HT-29 (cell line): ENCODE measurements at regions not wholly inside any gene's neighbourhood (a gene's known extent, or its start where the extent isn't known, plus 50 kb on each side); places are given as distances from the start of the nearest gene placed in this dataset.
A peak's percentile ranks its signal among the peaks of the same experiment; 100 is the strongest.

Experiments used
- DNase-seq: peaks from one replicate; pipeline ENCODE4 v3.0.0-alpha.2; 2015; ENCODE audit warnings: low spot score

DNA sequence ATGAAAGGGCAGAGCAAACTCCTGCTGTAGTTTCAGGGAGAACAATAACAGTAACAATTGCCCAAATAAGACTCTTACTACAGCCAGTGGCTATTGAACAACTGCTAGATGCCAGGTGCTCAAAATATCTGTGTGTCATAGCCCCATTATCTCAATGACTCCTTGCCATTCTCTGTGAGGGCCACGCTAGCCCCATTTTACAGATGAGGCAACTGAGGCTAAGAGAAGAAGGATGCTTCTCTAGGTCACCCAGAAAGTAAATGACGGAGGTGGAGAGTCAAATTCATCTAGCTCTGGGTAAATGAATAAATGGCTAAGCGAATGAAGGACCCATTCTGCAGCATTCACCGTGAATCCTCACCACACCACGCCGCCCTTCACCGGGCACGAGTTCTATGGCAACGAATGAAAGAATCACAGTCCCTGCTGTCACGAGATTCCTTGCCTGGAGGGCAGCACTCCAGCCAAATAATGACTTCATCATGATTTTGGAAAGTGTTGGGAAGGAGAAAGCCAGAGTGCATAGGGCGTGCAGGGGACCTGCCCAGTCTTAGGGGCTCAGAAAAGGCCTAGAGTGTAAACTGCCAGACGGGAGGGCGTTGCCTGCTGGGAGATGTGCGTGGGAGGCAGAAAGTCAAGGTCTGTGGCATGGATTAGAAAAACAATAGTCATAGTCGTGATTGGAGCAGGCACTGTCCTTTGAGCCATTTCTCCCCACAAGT is 147.2 kb downstream of the C9orf50 start:
- no peak for DNase-seq

DNA sequence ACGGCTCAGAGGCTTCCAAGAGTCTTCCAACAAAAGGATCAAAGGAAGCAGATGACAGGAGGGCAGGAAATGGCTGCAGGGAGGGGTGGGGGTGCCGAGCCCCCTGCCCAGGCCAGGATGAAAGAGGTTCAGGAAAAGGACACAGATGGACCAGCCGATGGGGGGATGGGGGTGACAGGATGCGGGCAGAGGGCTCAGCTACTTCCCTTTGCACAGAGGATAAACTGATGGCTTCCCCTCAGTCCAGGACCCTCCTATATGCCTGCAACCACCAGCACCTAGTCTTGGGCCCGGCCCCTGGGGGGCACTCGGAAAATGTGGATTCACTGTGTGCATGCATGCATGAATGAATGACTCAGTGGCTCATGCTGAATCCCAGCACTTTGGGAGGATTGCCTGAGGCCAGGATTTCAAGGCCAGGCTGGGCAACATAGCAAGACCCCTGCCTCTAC is 148.2 kb downstream of the C9orf50 start:
- DNase-seq: no peak

DNA sequence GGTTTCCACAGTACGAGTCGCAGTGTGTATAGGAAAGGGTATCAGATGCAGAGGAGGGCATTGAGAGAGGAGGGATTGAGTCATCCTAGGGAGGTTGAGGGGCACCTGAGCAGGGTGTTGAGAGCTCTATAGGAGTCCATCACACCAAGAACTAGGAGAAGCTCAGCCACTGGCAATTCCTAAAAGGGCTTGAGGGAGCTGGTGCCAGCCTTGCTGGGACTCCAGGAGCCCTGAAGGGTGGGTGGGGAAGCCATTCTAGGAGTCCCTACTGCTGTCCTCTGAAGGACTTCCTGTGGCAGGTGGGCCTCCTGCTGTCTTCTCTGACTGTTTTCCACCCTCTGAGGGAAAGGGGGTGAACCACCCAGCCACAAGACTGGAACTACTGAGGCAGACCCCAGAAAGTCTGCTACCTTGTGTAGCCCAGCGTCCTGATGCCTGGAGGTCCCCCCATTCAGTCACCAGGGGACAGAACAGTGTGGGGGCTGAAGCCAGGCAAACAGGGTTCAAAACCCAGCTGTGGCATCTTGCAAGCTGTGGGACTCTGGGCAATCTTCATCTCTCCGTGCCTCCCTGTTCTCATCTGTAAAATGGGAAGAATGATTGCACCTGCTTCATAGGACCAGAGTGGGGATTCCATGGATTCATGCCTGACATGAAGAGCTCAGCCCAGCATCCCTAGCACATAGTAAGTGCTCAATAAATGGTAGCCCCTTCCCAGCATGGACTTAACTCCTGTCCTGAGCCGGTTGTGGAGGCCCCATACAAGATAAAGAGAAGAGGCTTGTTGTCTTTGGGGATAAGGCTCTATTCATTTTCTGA is 149.5 kb downstream of the C9orf50 start:
- DNase-seq: no peak

DNA sequence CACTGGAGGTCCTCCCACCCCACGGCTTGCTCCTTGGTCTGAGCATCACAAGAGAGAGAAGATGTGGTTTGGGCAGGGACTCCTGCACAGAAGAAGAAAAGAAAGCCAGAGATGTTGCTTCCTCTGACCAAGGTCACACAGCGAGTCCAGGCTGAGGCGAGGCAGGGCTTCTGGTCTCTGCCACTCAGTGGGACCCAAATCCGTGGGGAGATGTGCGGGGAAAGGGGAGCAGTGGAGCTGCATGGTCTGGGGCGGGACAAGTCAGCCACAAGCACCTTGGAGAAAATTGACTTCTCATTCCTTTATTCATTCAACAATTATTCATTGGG is 150.9 kb downstream of the C9orf50 start:
- DNase-seq: no peak

DNA sequence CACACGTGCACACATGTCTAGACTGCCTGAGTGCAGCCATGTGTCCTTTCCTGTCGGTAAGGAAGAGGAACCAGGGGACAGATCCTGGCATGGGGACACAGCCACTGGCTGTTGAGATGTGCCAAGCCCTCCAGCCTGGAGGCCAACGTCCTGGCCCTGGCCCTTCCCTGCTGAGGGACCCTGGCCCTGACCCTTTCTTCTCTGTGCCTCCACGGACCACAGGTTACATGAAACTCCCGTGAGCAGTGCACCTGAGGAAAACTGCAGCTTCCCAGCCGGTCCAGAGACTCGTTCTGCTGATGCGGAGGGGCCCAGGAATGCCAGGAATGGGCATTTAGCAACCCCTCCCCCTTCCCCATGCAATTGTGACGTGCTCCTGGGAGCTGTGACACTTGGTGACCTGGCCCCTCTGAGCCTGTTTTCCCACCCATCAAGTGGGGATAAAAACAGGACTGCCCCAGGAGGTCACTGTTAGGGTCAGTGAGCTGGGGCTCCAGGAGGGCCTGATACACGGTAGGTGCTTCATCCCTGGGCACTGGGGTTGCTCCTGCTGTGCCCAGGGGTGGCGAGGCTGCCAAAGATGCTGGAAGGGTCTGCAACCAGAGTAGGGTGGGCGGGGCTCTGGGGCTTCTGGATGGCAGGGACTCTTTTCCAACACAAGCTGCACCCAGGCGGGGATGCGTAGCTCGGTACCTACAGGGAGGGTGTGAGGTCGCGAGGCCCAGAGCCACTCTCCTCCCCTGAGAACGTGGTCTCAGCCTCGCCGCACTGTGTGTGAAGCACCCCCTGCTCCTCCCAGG is 151.5 kb downstream of the C9orf50 start:
- no peak for DNase-seq

DNA sequence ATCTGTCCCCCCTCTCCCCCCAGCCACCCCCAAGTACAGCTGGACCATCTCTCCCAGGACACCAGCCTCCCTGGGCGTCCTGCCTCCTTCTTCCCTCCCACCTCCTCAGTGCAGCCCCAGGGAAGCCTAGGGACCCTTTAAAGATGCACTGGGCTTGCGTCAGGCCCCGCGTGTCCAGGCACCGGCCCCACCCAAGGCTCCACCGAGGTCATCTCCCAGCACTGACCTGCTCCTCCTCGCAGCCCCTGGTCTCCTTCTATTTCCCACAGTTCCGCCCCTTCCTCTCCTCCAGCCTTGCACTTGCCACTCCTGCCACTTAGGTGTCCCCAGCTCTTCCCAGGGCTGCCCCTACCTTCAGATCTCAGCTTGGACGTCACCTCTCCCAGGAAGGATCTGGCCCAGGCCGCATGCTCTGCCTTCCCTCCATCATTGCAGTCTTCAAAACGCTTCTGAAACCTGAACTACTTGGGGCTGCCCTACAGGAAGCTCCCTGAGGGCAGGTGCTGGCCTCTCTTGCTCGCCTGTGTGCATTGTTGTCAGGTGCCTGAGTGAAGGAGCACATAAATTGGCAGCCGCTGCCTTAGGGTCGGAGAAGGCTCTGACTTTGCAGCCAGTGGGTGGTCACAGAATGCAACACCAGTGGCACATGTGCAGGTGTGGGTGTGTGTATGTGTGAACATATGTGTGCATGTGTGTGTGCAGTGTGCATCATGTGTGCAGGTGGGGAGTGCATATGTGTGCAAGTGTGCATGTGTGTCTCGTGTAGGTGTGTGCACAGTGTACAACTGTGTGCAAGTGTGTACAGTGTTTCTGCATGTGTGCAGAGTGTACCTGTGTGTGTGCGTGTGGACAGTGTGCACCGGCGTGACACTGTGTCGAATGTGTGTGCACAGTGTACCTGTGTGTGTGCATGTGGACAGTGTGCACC is 152.9 kb downstream of the C9orf50 start:
- no peak for DNase-seq

DNA sequence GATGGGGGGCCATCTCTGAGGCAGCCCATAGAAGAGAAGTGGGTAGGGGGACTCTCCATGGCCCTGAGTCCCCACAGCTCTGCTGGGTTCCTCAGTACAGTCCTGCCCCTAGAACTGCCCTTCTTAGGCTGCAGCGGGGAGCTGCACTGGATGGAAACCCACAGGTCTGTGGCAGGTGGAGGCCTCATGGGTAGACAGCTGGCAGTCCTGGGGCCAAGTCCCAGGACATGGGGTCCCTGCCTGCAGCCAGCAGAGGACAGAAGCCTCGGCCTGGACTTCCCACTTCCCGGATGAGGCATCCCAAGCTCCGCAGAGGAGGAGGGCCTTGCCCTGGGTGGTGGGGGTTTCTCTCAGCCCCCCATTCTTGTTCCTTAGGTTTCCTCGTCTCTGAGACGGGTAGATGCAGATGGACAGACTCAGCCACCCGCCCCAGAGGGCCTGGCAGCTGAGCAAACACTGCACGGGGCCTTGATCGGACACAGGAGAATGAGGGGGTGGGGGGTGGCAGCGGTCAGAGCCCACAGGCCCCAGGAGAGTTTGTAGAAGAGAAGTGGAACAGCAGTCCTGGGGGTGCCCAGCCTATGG is 153.8 kb downstream of the C9orf50 start:
- DNase-seq: no peak

DNA sequence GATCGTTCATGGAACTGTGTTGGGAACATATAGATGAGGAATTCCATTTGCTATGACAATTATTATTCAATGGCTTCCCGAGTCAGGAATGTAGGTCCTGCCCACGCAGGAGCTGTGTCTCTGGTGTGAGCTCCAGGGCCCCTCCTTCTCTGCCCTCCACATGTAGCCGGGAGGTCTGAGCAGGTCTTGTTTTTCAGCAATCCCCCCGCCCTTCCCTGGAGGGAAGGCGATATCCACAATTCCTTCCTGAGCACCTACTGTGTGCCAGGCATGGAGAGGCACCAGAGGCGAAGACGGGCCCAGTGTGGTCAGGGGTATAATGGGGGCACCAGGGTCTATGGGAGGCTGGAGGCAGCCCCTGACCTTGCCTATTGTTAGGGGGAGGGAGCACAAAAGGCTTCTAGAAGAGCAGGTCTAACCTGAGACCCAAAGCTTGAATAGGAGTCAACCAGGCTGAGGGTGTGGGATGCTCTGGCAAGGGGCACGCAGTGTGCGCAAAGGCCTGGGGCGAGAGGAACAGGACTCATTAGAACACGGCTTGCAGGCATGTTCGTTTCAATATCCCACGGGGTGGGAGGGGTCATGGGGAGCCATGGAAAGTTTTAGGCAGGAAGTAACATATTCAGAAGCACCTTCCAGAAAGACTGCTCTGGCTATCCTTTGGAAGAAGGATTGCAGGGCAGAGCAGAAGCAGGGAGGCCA is 154.9 kb downstream of the C9orf50 start:
- no peak for DNase-seq

DNA sequence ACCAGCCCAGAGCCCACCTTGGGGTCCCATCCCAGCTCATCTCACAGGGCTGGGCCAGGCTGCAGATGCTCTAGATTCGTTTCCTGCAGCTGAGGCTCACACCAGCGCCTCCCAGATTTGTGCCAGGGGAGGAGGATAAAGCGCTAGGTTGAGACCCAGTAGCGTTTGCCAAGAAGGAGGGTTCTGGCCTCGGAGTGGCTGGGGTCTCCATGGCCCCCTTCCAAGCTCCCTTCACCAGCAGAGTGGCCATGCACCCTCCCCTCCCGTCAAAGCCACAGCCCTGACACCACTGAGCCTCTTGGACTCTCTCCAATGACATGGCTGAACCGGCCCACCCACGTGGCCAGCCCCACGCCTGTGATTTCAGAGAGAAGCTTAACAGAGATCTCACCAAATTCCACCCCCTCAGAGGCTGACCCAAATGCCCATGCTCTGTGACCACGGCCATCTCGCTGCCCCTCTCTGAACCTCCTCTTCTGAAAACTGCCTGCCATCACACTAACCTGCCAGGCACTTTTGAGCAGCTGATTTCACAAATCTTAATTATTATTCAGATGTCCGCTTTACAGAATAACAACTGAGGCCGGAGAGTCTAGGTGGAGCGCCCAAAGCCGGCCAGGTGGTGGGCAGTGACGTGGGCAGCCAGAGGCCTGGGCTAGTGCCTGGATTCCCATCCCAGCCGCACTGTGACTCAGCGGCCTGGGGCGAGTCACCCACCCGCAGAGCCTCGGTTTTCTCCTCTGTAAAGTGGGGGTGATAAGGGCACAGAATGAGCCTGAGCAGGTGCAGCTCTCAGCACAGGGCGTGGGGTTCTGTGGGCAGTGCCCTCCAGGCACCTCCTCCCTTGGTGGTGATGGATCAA is 155.7 kb downstream of the C9orf50 start:
- DNase-seq: no peak

DNA sequence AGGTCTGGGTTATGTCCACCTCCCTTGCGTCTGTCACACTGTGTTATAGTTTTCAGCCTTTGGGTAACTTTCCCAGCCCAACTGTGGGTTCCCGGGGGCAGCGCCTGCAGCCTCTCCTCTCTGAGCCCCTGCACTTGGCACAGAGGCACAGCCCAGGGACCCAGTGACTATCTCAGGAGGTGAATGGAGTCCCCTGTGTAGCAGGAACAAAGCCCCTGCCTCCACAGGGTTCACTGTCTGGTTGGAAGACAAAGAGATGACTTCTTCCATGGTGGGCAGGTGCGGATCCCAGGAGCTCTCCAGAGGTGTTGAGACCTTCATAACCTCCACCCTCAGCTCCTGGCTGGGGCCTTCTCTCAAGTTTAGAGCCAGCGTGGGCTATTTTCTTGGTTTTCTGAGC is 156.9 kb downstream of the C9orf50 start:
- DNase-seq: no peak

DNA sequence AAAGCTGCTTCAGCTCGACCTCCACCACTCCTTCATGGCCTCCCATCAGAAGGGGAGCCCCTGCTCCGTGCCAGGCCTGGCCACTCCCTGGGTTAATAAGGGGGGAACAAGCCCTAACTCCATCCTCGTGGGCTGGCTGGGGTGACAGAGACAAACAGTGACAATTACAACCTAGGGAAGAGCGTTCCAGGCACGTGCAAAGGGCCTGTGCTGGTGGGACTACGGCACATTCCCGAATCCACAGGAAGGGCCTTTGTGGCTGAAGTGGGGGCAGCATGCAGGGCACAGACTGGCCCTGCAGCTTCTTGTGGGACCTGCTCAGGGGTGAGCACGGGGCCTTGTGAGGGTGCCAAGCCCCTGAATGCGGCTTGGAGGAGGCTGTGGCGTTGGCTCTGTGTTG is 157.4 kb downstream of the C9orf50 start:
- DNase-seq: no peak

DNA sequence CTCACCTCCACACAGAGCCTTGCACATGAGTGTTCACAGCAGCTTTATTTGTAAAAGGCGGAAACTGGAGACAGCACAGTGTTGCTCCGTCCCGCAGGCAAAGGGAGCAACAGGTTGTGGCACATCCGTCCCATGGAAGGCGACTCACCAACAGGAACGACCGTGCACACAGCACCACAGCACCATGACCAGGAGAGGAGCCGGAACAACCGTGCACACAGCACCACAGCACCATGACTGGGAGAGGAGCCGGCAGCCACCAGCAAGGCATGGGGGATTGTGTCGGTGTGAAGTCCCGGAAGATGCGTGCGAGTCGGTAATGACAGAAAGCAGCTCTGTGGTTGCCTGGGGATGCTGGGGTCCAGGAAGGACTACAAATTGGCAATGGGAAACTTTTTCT is 158.5 kb downstream of the C9orf50 start:
- no peak for DNase-seq

DNA sequence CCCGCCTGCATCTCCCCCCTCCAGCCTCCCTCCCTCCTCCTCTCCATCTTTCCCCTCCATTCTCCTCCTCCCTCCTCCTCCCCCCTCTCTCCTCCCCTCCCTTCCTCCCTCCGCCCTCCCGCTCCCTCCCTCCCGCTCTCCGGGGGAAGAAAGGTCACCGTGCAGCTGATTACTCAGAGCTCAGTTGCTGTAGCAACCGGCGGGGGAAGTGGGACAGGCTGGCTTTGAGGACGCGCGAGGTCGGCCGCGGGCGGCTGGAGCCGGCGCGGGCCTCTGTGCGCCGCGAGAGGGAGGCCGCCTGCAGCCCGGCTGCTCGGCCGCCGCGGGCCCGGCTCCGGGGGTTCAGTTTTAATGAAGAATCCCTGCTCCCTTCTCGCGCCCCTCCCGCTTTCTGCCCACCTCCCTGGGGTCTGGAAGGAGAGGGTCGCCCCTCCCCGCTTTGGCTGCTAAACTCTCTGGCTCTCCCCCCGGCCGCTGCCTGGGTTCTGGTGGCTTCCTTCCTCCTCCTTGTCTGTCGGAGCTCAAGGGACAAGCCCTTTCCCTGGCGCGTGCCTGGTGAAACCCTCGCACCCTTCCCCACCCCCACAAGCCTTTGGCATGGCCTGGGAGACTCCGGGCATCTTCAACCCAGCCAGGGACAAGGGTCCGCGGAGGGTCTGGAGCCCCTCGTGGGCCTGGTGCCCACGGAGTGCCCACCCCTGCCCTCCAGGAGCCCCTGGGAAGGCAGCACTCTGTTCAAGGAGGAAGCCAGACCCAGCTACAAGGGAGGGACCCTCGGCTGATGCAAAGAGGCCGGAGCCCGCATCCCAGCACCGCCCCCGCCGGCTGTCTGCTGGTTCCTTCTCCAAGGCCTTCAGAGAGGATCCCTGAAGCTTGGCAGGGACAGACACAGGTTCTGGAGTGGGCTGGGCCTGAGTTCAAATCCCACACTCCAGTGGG is 160.3 kb downstream of the C9orf50 start:
- DNase-seq: peak; percentile 96

DNA sequence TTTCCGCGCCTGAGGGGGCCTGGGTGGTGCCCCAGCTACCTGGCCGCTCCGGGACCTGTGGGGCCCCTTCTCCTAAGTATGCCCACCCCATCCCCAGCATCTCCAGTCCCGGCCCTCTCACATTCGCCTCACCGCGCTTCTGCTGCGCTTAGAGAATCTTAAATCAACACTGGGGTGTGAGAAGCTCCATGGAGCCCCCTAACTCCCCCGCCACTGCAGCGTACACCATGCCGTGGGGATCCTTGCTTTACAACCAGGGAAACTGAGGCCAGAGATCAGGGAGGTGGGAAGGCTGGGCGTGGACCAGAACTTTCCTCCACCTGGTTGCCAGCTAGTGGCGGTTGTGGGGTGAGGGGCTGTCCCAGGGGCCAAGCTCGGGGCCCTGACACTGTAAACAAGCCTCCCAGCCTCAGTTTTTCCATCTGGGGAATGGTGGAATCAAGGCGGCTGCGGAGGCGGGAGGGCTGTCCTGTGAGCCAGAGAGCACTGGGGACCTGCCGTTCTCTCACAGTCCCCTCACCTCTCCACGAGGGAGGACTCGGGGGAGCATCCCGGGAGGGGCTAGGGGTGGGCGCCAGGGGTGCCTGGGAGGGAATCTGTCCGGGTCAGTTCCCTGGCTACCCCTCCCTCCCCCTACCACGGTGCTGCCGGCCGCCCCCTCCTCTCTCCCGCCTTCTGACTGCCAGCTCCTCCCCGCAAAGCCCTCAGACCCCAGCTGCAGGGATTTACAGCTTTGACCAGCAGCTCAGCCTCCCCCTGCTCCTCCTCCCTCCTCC is 161.2 kb downstream of the C9orf50 start:
- no peak for DNase-seq

DNA sequence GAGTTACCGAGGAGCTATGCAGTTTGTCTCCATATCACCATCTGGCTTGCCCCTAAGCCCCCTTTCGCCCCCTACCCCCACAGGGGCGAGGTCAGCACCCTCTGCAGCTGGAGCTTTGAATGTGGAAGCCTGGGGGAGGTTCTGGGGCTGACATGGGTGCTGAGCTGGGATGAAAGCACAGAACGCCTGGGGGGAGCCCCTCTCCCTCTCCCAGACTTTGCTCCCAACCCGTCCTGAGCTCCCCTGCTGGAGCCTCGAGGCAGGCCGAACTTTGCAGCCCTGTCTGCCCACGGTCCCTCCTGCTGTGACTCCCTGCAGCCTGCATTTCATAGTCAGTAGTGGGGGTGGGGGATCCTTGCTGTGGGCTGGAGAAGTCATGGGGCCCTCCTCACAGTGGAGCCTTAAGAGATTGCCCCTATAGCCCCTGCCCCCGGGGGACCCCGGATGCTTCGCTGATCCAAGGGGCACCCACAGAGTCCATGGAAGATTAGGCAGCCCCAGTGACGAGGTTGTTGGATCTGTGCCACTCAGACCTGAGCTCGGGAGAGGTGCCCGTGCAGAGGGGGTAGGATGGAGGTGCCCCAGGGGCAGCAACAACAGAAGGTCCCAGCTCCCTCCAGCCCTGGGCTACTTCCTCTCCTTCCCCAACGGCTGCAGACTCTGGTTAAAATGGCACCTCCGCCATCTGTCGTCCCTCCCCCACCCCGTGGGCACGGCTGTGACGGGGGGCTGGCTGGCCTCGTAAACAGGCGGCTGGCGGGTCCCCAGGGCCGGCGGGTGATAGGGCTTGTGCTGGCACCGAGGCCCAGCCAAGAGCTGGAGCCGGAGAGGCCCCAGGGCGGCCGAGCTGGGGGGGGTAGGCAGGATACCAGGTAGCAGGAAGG is 162.0 kb downstream of the C9orf50 start:
- no peak for DNase-seq

DNA sequence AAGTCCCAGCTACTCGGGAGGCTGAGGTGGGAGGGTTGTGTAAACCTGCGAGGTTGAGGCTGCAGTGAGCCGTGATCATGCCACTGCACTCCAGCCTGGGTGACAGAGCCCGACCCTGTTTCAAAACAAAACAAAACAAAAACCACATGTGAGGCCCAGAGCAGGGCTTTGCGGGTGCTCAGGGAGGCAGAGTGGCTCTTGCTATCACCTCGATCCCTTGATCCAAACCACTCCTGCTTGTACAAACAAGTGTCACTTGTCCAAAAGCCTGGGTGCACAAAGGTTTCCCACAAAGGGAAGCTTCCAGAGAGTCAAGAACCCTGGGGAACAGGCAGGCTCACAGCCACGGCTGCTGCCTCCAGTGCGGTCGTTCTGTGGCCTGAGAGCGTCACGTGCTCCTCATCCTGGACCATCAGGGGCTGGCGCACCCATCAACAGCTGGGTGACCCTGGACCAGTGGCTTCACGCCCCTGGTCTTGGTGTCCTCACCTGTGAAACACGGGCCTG is 162.7 kb downstream of the C9orf50 start:
- DNase-seq: peak; percentile 54
